HG02763 (cell line): ENCODE measurements at regions not wholly inside any gene's neighbourhood (a gene's known extent, or its start where the extent isn't known, plus 50 kb on each side); places are given as distances from the start of the nearest gene placed in this dataset.

Experiments
- ATAC-seq: cut with Tn5 transposase; IDR thresholded peaks from one replicate; pipeline ENCODE4 v1.9.1; 2021; ENCODE audit warnings: mild to moderate bottlenecking, moderate library complexity; ENCODE audit not compliant: unreplicated experiment

DNA sequence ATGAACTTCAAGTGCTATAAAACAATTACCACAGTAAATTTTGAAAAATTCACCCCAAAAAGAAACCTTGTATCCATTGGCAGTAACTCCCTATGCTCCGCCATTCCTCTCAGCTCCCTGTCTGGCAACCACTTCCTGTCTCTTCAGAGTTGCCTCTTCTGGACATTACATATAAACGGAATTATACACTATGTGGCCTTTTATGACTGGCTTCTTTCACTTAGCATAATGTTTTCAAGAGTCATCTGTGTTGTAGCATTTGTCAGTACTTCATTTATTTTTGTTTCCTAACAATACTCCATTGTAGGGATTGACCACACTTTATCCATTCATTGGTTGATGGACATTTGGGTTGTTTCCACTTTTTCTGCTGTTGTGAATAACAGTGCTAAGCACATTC lies 50.1 kb downstream of the CEP43 start:
- no peak for ATAC-seq

GRCh38 chr6:167050903-167051302 lies 51.7 kb downstream of the CEP43 start:
- no peak for ATAC-seq

- no peak for ATAC-seq
Measured at GRCh38 chr6:167053895-167054530, 54.8 kb downstream of the CEP43 start.

DNA sequence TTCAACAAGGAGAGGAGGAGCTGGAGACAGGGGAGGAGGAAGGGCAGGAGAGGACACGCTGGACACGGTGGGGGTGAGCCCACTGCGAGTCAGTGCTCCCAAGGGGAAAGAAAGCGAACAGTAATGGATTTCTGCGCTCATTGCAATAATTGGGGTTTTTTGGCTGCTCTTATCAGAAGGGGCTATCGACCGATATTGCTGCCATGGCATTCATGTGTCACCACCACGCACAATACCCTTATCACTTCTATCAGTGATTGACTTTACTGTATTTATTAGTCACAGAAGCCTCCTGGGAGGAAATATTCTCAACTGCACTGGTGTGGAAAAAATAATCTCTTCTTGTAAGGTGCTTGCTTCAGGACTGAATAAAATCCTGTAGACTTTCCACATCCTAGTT lies 55.8 kb downstream of the CEP43 start:
- ATAC-seq = no peak

GRCh38 chr6:167056370-167056769 lies 57.2 kb downstream of the CEP43 start:
- ATAC-seq = peak; percentile 95

- no peak for ATAC-seq
Measured at GRCh38 chr6:167058261-167058660, 59.1 kb downstream of the CEP43 start.
